ENCODE measurements at regions not wholly inside any gene's neighbourhood (a gene's known extent, or its start where the extent isn't known, plus 50 kb on each side); places are given as distances from the start of the nearest gene placed in this dataset.

DNA sequence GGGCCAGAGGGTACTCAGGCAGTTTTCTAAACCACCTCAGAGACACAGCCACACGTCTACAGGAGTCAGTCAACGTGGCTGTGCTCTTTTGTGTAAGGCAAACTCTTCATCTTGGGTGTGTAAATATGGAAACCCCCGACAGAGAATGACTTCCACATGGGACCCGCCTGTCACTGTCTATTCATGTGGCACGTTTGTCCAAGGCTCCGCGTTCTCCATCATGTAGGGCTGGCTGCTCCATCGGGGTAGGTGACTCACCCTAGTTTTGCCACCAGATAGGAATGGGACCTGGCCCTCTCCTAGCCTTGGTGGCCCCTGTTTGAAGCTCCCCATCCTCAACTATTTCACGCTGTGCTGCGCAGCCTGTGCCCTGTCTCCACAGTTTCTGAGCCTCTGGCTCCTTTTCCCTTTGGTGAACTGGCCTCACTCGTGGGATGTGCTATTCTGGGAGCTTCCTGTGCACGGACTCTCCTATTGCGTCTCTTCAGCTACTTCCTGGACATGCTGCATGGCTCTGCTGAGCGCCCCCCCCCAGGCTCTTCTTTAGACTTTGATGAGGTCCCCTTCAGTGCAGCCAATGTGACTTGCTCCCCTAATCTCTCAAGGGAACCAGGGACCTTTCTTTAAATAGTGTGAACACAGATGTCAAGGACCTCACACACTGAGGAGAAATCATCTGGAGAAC, 143.2 kb upstream of the PDE10A start:
- TF ChIP-seq, protein P1, sequence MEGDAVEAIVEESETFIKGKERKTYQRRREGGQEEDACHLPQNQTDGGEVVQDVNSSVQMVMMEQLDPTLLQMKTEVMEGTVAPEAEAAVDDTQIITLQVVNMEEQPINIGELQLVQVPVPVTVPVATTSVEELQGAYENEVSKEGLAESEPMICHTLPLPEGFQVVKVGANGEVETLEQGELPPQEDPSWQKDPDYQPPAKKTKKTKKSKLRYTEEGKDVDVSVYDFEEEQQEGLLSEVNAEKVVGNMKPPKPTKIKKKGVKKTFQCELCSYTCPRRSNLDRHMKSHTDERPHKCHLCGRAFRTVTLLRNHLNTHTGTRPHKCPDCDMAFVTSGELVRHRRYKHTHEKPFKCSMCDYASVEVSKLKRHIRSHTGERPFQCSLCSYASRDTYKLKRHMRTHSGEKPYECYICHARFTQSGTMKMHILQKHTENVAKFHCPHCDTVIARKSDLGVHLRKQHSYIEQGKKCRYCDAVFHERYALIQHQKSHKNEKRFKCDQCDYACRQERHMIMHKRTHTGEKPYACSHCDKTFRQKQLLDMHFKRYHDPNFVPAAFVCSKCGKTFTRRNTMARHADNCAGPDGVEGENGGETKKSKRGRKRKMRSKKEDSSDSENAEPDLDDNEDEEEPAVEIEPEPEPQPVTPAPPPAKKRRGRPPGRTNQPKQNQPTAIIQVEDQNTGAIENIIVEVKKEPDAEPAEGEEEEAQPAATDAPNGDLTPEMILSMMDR (conservative IDR thresholded peaks at IDR 0.05 in 1 of 2, IDR thresholded peaks at IDR 0.05 in 1 of 2; ENCODE audit: extremely low read depth in 1 of 2, insufficient read depth in 1 of 2, low read depth in 1 of 2, low read length in 2 of 2) = no peak
- no peak for TF ChIP-seq EZH2 (IDR thresholded peaks at IDR 0.05; ENCODE audit: borderline replicate concordance, low read length)

Measured in mammary epithelial cell (primary cell).